HTR-8/SVneo (cell line): ENCODE measurements at regions not wholly inside any gene's neighbourhood (a gene's known extent, or its start where the extent isn't known, plus 50 kb on each side); places are given as distances from the start of the nearest gene placed in this dataset.

Experiments
- DNase-seq: peaks from one replicate; pipeline ENCODE4 v3.0.0; 2011; ENCODE audit warnings: low spot score, mixed read lengths; ENCODE audit not compliant: insufficient read length
- FAIRE-seq: peaks from 2 replicates; lab custom pipeline; 2011; peaks lifted over from hg19 to GRCh38; lab: Jason Lieb, UNC

DNA sequence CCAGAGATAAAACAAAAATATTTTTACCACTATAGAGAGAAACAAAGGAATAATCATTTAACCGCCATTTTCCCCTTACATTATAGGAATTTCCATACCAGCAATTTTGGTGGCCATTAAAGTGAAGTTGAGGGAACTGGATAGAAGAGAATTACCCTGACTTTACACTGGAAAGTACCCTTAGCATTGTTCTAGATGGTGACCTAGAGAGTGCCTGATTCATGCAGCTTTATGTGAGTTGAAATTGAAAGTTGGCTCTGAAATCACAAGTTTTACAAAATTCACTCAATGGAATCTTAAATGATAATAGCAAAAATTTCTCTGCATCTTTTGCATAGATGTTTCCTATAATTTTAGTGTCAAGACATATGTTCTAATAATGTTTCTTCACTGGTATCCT, 55.7 kb upstream of the PREP start:
- FAIRE-seq = no peak

DNA sequence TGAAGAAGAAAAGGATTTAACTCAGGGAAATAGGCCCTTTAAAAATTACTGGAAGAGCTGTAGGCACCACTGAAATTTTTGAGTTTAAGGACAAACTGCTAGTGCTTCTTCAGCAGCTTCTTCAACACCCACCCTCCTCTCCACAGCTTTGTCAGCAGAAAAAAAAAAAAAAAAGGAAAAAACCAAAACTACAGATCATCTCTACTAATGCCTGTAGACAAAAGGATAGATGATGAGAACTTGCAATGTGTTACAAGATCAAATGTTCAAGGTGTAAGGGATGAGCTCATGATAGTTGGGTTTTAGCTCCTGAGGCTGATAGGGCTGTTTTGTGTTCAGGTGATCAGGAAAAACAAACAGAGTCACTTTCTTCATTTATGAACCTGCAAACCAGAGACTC, 55.2 kb upstream of the PREP start:
- DNase-seq (no peak), FAIRE-seq (no peak)

More for the DNA sequence above, 55.7 kb upstream of the PREP start:
- DNase-seq = no peak

DNA sequence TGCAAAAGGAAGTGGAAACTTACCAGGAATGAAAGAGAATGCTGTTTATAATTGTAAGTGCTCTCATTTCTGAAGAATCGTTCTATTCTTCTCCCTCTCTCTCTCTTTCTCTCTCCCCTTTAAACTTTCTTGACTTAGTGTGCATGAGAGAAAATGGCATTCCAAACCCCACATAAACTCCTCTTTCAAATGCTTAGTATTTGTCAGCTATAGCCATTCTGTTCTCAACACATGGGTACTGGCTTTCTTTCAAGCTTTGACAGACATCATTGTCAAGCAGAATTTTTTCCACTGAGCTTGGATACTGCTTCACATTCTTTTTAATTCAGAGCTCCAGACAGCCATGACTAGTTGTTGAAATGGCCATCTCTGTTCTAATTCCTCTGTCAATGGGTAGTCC, 51.1 kb upstream of the PREP start:
- DNase-seq (no peak), FAIRE-seq (no peak)

DNA sequence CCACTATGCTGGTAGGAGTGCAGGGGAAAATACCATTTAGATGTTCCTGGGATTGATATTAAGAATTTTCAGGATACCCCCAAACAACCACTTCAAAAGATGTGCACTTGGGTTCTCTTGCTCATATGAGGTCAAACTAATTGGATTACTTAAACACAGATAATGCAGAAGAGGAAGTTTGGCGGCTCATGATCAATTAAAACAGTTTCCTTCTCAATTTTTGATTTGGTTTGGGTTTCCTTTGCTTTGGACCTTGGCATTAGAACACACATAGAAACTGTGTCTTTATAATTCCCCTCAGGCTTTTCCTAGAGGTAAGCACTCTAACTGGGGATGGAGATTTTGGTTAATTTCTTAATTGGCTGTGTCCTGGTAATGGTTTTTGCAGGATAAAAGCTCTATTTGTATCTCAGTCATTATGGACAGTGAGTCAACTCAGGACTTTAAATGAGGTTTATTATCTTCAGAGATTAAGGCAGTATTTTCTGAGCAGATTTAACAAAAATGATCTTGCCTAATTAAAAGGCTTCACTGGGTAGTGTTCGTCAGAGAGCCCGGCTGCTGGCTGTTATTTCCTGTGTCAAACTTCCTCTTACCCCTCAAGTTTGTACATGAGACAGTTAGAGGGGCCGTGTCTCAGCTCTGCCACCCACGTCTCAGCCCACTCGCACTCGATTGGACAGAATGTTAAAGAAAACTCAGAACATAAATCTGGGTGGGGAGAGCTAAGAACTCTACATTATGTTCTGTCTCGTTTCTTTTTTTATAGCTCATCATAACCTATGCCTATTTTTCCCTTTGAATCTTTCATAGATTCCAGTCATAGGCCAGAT, 50.3 kb upstream of the PREP start:
- DNase-seq (no peak), FAIRE-seq (no peak)
